ENCODE measurements at regions not wholly inside any gene's neighbourhood (a gene's known extent, or its start where the extent isn't known, plus 50 kb on each side); places are given as distances from the start of the nearest gene placed in this dataset.

DNA sequence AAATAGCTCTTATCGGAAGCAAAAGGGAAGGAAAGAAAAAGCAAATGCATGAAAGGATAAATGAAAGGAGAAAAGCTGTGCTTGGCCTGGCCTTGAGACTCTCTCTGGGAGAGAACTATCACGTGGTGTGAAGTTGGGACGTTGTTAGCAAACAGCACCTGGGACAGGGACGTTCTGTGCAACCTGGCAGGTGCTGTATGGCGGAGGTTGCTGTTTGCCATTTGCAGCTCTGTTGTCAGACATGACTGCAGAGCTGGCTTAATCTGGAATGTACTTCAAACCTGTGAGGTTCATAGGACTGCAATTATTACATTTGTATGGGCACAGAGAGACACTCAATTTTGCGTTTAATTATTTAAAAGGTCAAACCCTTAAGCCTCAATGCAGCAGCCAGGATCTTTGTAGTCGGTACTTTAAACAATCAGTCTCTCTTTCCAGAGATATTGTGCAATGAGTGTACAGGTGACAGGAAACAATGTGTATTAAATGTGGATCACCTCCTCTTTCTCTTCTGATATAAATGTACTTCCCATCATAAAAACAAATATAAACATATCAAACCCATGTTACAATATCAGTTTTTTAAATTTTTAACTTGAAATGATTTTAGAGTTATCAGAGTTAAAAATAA lies 800.5 kb upstream of the KCND2 start:
- TF ChIP-seq, protein P1, sequence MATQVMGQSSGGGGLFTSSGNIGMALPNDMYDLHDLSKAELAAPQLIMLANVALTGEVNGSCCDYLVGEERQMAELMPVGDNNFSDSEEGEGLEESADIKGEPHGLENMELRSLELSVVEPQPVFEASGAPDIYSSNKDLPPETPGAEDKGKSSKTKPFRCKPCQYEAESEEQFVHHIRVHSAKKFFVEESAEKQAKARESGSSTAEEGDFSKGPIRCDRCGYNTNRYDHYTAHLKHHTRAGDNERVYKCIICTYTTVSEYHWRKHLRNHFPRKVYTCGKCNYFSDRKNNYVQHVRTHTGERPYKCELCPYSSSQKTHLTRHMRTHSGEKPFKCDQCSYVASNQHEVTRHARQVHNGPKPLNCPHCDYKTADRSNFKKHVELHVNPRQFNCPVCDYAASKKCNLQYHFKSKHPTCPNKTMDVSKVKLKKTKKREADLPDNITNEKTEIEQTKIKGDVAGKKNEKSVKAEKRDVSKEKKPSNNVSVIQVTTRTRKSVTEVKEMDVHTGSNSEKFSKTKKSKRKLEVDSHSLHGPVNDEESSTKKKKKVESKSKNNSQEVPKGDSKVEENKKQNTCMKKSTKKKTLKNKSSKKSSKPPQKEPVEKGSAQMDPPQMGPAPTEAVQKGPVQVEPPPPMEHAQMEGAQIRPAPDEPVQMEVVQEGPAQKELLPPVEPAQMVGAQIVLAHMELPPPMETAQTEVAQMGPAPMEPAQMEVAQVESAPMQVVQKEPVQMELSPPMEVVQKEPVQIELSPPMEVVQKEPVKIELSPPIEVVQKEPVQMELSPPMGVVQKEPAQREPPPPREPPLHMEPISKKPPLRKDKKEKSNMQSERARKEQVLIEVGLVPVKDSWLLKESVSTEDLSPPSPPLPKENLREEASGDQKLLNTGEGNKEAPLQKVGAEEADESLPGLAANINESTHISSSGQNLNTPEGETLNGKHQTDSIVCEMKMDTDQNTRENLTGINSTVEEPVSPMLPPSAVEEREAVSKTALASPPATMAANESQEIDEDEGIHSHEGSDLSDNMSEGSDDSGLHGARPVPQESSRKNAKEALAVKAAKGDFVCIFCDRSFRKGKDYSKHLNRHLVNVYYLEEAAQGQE (IDR thresholded peaks at IDR 0.05; ENCODE audit: unreplicated experiment): peak; percentile 46
- TF ChIP-seq, protein P2, sequence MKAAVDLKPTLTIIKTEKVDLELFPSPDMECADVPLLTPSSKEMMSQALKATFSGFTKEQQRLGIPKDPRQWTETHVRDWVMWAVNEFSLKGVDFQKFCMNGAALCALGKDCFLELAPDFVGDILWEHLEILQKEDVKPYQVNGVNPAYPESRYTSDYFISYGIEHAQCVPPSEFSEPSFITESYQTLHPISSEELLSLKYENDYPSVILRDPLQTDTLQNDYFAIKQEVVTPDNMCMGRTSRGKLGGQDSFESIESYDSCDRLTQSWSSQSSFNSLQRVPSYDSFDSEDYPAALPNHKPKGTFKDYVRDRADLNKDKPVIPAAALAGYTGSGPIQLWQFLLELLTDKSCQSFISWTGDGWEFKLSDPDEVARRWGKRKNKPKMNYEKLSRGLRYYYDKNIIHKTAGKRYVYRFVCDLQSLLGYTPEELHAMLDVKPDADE (IDR thresholded peaks at IDR 0.05): no peak
- 0 out of 2 replicates have a peak overlapping the region, but pooled peaks have one; percentile 66 for H2AFZ ChIP-seq
- no peaks in the 10 kb centered on the region for H3K36me3 Mint-ChIP-seq (ENCODE audit: low read depth)

DNA sequence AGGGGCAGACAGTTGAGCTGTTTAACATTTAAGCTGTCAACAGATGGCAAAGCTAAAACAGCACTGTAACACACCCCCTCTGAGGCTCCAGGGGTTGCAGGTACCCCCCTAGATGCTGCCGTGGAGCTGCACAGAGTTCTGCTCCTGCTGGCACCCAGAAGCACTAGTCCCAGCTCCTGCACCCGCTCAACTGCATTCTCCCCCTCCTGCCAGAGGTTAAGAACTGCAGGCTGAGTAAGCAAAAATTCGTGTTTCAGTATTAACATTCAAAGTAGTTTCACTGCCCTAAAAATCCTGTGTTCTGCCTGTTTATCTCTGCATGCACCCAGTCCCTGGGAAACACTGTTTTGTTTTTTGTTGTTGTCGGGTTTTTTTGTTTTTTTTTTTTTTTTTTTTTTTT lies 790.8 kb upstream of the KCND2 start:
- TF ChIP-seq ZNF114 (CRISPR knock-in tag; IDR thresholded peaks at IDR 0.05): no peak
- TF ChIP-seq, protein P3, sequence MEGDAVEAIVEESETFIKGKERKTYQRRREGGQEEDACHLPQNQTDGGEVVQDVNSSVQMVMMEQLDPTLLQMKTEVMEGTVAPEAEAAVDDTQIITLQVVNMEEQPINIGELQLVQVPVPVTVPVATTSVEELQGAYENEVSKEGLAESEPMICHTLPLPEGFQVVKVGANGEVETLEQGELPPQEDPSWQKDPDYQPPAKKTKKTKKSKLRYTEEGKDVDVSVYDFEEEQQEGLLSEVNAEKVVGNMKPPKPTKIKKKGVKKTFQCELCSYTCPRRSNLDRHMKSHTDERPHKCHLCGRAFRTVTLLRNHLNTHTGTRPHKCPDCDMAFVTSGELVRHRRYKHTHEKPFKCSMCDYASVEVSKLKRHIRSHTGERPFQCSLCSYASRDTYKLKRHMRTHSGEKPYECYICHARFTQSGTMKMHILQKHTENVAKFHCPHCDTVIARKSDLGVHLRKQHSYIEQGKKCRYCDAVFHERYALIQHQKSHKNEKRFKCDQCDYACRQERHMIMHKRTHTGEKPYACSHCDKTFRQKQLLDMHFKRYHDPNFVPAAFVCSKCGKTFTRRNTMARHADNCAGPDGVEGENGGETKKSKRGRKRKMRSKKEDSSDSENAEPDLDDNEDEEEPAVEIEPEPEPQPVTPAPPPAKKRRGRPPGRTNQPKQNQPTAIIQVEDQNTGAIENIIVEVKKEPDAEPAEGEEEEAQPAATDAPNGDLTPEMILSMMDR (conservative IDR thresholded peaks at IDR 0.05; ENCODE audit: low read depth in 2 of 2): peak; percentile 60 to 64
- Histone ChIP-seq H3K4me3 (no peak overlapping the region), H3K27me3 (ENCODE audit: insufficient read depth) (no peaks in the 10 kb centered on the region), H3K9me2 (ENCODE audit: insufficient read depth) (0 out of 2 replicates have a peak, but pooled peaks cover 6% of the 10 kb centered on the region), H2AFZ (peak overlapping the region; percentile 93; the same call in 1 of the 2 replicates), H3K36me3 (ENCODE audit: insufficient read depth) (no peaks in the 10 kb centered on the region), H4K20me1 (replicated peaks; ENCODE audit: insufficient read depth) (no peaks in the 10 kb centered on the region), H3K4me1 (ENCODE audit: insufficient read depth) (peaks cover 3% of the 10 kb centered on the region; the same call in 1 of the 2 replicates), H3K4me2 (no peak overlapping the region), H3F3A (replicated peaks; ENCODE audit: low read depth) (no peaks in the 10 kb centered on the region), H3K79me2 (replicated peaks; ENCODE audit: insufficient read depth) (no peaks in the 10 kb centered on the region), H3K27ac (ENCODE audit: low read depth) (no peak overlapping the region)
- Mint-ChIP-seq H3K4me3 (no peak overlapping the region), H3K9me3 (peaks cover 7% of the 10 kb centered on the region), H3K27me3 (ENCODE audit: insufficient read depth, low read depth, poor library complexity) (peaks cover 2% of the 10 kb centered on the region), H3K36me3 (ENCODE audit: low read depth) (peaks cover 6% of the 10 kb centered on the region; the same call in 2 of the 3 replicates), H3K4me1 (peaks cover 15% of the 10 kb centered on the region; the same call in 2 of the 3 replicates), H3K27ac (peak overlapping the region; percentile 90)
- peak; percentile 85 for DNase-seq (ENCODE audit: low spot score)
- peak; percentile 100 for ATAC-seq

More for the DNA sequence above, 800.5 kb upstream of the KCND2 start:
- peaks cover 2% of the 10 kb centered on the region; the same call in 1 of the 3 replicates for H3K4me1 Mint-ChIP-seq
- no peaks in the 10 kb centered on the region; the same call in 1 of the 2 replicates for H3K4me1 ChIP-seq (ENCODE audit: insufficient read depth)
- no peak overlapping the region for H3K4me3 Mint-ChIP-seq
- ATAC-seq (peak; percentile 81), DNase-seq (ENCODE audit: low spot score) (peak; percentile 31)
- H3F3A ChIP-seq (replicated peaks; ENCODE audit: low read depth): no peaks in the 10 kb centered on the region
- H4K20me1 ChIP-seq (replicated peaks; ENCODE audit: insufficient read depth): no peaks in the 10 kb centered on the region
- H3K27me3 Mint-ChIP-seq (ENCODE audit: insufficient read depth, low read depth, poor library complexity): no peaks in the 10 kb centered on the region
- no peak overlapping the region for H3K27ac Mint-ChIP-seq
- no peak overlapping the region for H3K4me3 ChIP-seq
- no peak overlapping the region for H3K27ac ChIP-seq (ENCODE audit: low read depth)
- H3K36me3 ChIP-seq (ENCODE audit: insufficient read depth): no peaks in the 10 kb centered on the region
- H3K9me2 ChIP-seq (ENCODE audit: insufficient read depth): no peaks in the 10 kb centered on the region
- H3K9me3 Mint-ChIP-seq: no peaks in the 10 kb centered on the region
- H3K4me2 ChIP-seq: no peak overlapping the region
- H3K27me3 ChIP-seq (ENCODE audit: insufficient read depth): no peaks in the 10 kb centered on the region
- H3K79me2 ChIP-seq (replicated peaks; ENCODE audit: insufficient read depth): no peaks in the 10 kb centered on the region

Measured in GM23338 (cell line).